Gastroesophageal sphincter (tissue), 4 donors: ENCODE measurements at regions not wholly inside any gene's neighbourhood (a gene's known extent, or its start where the extent isn't known, plus 50 kb on each side); places are given as distances from the start of the nearest gene placed in this dataset.
"Not testable (repeated sequence)": the region's sequence is repeated elsewhere in the genome, so short reads cannot be mapped to it uniquely, and the experiment has no call there.

ENCODE experiments used
- ATAC-seq: fragments of 150-250 bp; one replicate; pipeline ENCODE4 v1.9.1; 2016; ENCODE audit warnings: mild to moderate bottlenecking, moderate library complexity
- H3K27ac ChIP-seq, 4 donors: fragments of 200-600 bp; sonication (generic) in 3 of 4; 1 replicate in 3 of 4; 2 replicates in 1 of 4; pipeline ENCODE4 v1.5.1; 2016 to 2019
- H3K27me3 ChIP-seq: fragments of 200-600 bp; sonication (generic); one replicate; pipeline ENCODE4 v1.5.1; 2019
- H3K36me3 ChIP-seq, 2 donors: fragments of 200-600 bp; sonication (generic); one replicate each; pipeline ENCODE4 v1.5.1; 2019; ENCODE audit warnings: control low read depth in 1 of 2
- H3K4me1 ChIP-seq, 3 donors: fragments of 200-600 bp; sonication (generic); 1 replicate in 2 of 3; 2 replicates in 1 of 3; pipeline ENCODE4 v1.5.1; 2016 to 2019; ENCODE audit warnings: control low read depth in 2 of 3
- H3K4me3 ChIP-seq, 2 donors: fragments of 200-600 bp; sonication (generic); one replicate each; pipeline ENCODE4 v1.5.1; 2019; ENCODE audit warnings: mild to moderate bottlenecking in 1 of 2, moderate library complexity in 1 of 2
- H3K9me3 ChIP-seq, 3 donors: fragments of 200-600 bp; sonication (generic); one replicate each; pipeline ENCODE4 v1.5.1; 2017 to 2019; ENCODE audit warnings: control low read depth in 2 of 3
- CTCF ChIP-seq, 4 experiments: fragments of 200-600 bp in 2 of 4; fragments of 450-650 bp in 2 of 4; sonication (generic) in 1 of 4; IDR thresholded peaks; one replicate each; pipeline ENCODE4 v1.5.1; 2017 to 2019; ENCODE audit warnings: antibody characterized with exemption in 4 of 4, mild to moderate bottlenecking in 2 of 4, moderate library complexity in 2 of 4
- POLR2AphosphoS5 ChIP-seq: sonication (generic); formaldehyde crosslinking; IDR thresholded peaks from one replicate; pipeline ENCODE4 v1.6.1; 2017; ENCODE audit warnings: antibody characterized with exemption
- WGBS, 2 donors: methylation state at CpG; one replicate each; pipeline ENCODE4 v1.1.5; 2018; ENCODE audit warnings: low coverage in 1 of 2; 5-methylcytosine and 5-hydroxymethylcytosine counted together

- Histone ChIP-seq H3K4me1 (peaks cover 0 to 16% (median 0%) of the 10 kb centered on the region in 3 donors), H3K4me3 (peak overlapping the region; percentile 66 to 71), H3K27ac (peak overlapping the region; percentile 65 to 88 (median 86))
- not testable (repeated sequence) for H3K27me3 ChIP-seq, H3K9me3 ChIP-seq, H3K36me3 ChIP-seq
- peak; percentile 28 for TF ChIP-seq POLR2AphosphoS5
- 0% methylated on average over 6 to 8 of the region's 66 CpGs for WGBS, 2 donors
- ATAC-seq: peak; percentile 99
These were observed 131.1 kb upstream of the ALDH3B2 start for GRCh38 chr11:67805253-67806126.

- not testable (repeated sequence) for H3K9me3 ChIP-seq, H3K27me3 ChIP-seq, ATAC-seq, H3K36me3 ChIP-seq
- Histone ChIP-seq H3K4me3 (peak overlapping the region; percentile 66 to 71), H3K4me1 (peaks cover 0 to 16% (median 0%) of the 10 kb centered on the region in 3 donors), H3K27ac (peak overlapping the region in 3 of 4 donors; percentile 85 to 88 (median 88))
- WGBS, 2 donors: 33 to 53% methylated on average over 1 to 3 of the region's 47 CpGs
- peak in 1 of 4 experiments; percentile 6 for TF ChIP-seq CTCF (IDR thresholded peaks at IDR 0.05)
These were observed 130.2 kb upstream of the ALDH3B2 start for GRCh38 chr11:67804435-67805252.

- H3K4me1 ChIP-seq: peaks cover 0 to 16% (median 0%) of the 10 kb centered on the region in 3 donors
- WGBS, 2 donors: 63 to 67% methylated on average over 2 to 3 of the region's 4 CpGs
- H3K9me3 ChIP-seq, H3K27me3 ChIP-seq, ATAC-seq, H3K4me3 ChIP-seq, H3K27ac ChIP-seq, H3K36me3 ChIP-seq: not testable (repeated sequence)
These were observed 129.1 kb upstream of the ALDH3B2 start for GRCh38 chr11:67803519-67803918.

- not testable (repeated sequence) for H3K27me3 ChIP-seq, H3K27ac ChIP-seq, ATAC-seq, H3K4me3 ChIP-seq, H3K9me3 ChIP-seq, H3K36me3 ChIP-seq
- peaks cover 0 to 16% (median 0%) of the 10 kb centered on the region in 3 donors for H3K4me1 ChIP-seq
- 100% methylated on average over 1 of the region's 7 CpGs; no CpG with 5 or more reads in 1 of the 2 donors for WGBS, 2 donors
These were observed 128.6 kb upstream of the ALDH3B2 start for GRCh38 chr11:67803055-67803454.

- not testable (repeated sequence) for ATAC-seq, H3K9me3 ChIP-seq, H3K27ac ChIP-seq, H3K4me3 ChIP-seq, H3K27me3 ChIP-seq, H3K36me3 ChIP-seq
- H3K4me1 ChIP-seq: peaks cover 0 to 16% (median 0%) of the 10 kb centered on the region in 3 donors
- WGBS, 2 donors: 81% methylated on average over 2 of the region's 4 CpGs; no CpG with 5 or more reads in 1 of the 2 donors
These were observed 128.2 kb upstream of the ALDH3B2 start for GRCh38 chr11:67802623-67803022.

GRCh38 chr11:67801397-67801796, 127.0 kb upstream of the ALDH3B2 start:
- ATAC-seq, H3K4me3 ChIP-seq, H3K9me3 ChIP-seq, H3K36me3 ChIP-seq, H3K27me3 ChIP-seq, H3K27ac ChIP-seq: not testable (repeated sequence)
- peaks cover 0 to 10% (median 0%) of the 10 kb centered on the region in 3 donors for H3K4me1 ChIP-seq
- 80 to 100% methylated on average over 2 of the region's 6 CpGs for WGBS, 2 donors

GRCh38 chr11:67800591-67800990, 126.2 kb upstream of the ALDH3B2 start:
- not testable (repeated sequence) for H3K4me3 ChIP-seq, H3K27me3 ChIP-seq, ATAC-seq, H3K27ac ChIP-seq, H3K36me3 ChIP-seq, H3K9me3 ChIP-seq, H3K4me1 ChIP-seq
- WGBS, 2 donors: 81 to 100% methylated on average over 1 to 6 of the region's 11 CpGs

GRCh38 chr11:67799808-67800207, 125.4 kb upstream of the ALDH3B2 start:
- peak in 3 of 4 experiments; percentile 25 to 58 (median 33) for TF ChIP-seq CTCF (IDR thresholded peaks at IDR 0.05)
- 17 to 61% methylated on average over 2 of the region's 4 CpGs for WGBS, 2 donors
- not testable (repeated sequence) for H3K4me3 ChIP-seq, H3K4me1 ChIP-seq, ATAC-seq, H3K36me3 ChIP-seq, H3K27ac ChIP-seq, H3K27me3 ChIP-seq, H3K9me3 ChIP-seq

GRCh38 chr11:67797726-67798521, 123.5 kb upstream of the ALDH3B2 start:
- H3K9me3 ChIP-seq, H3K27ac ChIP-seq, ATAC-seq, H3K36me3 ChIP-seq, H3K4me1 ChIP-seq, H3K4me3 ChIP-seq, H3K27me3 ChIP-seq: not testable (repeated sequence)
- 100% methylated on average over 1 to 3 of the region's 15 CpGs for WGBS, 2 donors
